ENCODE measurements at regions not wholly inside any gene's neighbourhood (a gene's known extent, or its start where the extent isn't known, plus 50 kb on each side); places are given as distances from the start of the nearest gene placed in this dataset.
"Not testable (repeated sequence)": the region's sequence is repeated elsewhere in the genome, so short reads cannot be mapped to it uniquely, and the experiment has no call there.

DNA sequence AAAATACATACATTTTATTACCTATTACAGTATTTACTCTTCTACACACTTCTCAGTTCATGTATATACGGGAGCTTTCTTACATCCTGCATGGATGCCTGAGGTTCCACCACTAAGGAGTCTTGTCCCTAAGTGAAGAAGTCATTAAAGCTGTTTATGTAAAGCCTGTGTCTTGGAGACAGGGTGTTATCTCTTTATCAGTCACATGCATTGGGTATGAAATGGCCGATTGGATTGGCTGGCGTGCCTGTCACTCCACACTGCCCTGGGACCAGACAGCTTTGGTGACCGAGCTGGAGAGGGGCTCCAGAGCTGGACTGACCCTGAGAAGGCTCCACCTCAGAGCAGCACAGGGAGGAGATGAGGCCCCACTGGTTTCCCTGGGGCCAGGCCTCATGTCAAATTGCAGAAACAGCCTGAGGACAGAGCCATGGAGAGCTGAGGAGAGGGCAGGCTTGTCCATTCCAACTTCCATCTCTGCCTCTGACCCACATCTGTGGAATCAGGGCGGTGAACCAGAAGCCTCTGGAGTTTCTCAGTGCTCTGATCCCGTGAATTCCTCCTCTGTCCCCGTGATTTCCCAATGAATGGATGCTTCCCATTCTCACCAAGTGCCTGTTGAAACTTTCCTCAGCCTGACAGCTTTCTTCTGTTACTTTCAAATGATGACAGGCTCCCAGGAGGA lies 628.8 kb downstream of the PRIM2 start:
- TF ChIP-seq, protein P1, sequence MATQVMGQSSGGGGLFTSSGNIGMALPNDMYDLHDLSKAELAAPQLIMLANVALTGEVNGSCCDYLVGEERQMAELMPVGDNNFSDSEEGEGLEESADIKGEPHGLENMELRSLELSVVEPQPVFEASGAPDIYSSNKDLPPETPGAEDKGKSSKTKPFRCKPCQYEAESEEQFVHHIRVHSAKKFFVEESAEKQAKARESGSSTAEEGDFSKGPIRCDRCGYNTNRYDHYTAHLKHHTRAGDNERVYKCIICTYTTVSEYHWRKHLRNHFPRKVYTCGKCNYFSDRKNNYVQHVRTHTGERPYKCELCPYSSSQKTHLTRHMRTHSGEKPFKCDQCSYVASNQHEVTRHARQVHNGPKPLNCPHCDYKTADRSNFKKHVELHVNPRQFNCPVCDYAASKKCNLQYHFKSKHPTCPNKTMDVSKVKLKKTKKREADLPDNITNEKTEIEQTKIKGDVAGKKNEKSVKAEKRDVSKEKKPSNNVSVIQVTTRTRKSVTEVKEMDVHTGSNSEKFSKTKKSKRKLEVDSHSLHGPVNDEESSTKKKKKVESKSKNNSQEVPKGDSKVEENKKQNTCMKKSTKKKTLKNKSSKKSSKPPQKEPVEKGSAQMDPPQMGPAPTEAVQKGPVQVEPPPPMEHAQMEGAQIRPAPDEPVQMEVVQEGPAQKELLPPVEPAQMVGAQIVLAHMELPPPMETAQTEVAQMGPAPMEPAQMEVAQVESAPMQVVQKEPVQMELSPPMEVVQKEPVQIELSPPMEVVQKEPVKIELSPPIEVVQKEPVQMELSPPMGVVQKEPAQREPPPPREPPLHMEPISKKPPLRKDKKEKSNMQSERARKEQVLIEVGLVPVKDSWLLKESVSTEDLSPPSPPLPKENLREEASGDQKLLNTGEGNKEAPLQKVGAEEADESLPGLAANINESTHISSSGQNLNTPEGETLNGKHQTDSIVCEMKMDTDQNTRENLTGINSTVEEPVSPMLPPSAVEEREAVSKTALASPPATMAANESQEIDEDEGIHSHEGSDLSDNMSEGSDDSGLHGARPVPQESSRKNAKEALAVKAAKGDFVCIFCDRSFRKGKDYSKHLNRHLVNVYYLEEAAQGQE (IDR thresholded peaks at IDR 0.05; ENCODE audit: low read depth): not testable (repeated sequence)
- not testable (repeated sequence) for TF ChIP-seq JUND (IDR thresholded peaks at IDR 0.05); CBX3 (IDR thresholded peaks at IDR 0.05; ENCODE audit: low read depth); POLR2A (IDR thresholded peaks at IDR 0.05; ENCODE audit: borderline replicate concordance, extremely low read depth, insufficient read depth, insufficient read length); POLR2AphosphoS5 (IDR thresholded peaks at IDR 0.05; ENCODE audit: low read depth, low read length); YY1 (IDR thresholded peaks at IDR 0.05; ENCODE audit: extremely low read depth, insufficient replicate concordance, low read depth, low read length); SRF (IDR thresholded peaks at IDR 0.05; ENCODE audit: low read depth); RAD21 (IDR thresholded peaks at IDR 0.05; ENCODE audit: low read depth); ZNF274 (IDR thresholded peaks at IDR 0.05; ENCODE audit: low read depth, low read length)
- TF ChIP-seq, protein P2, sequence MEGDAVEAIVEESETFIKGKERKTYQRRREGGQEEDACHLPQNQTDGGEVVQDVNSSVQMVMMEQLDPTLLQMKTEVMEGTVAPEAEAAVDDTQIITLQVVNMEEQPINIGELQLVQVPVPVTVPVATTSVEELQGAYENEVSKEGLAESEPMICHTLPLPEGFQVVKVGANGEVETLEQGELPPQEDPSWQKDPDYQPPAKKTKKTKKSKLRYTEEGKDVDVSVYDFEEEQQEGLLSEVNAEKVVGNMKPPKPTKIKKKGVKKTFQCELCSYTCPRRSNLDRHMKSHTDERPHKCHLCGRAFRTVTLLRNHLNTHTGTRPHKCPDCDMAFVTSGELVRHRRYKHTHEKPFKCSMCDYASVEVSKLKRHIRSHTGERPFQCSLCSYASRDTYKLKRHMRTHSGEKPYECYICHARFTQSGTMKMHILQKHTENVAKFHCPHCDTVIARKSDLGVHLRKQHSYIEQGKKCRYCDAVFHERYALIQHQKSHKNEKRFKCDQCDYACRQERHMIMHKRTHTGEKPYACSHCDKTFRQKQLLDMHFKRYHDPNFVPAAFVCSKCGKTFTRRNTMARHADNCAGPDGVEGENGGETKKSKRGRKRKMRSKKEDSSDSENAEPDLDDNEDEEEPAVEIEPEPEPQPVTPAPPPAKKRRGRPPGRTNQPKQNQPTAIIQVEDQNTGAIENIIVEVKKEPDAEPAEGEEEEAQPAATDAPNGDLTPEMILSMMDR (IDR thresholded peaks at IDR 0.05 in 2 of 3, conservative IDR thresholded peaks at IDR 0.05 in 1 of 3; ENCODE audit: borderline replicate concordance in 1 of 3, insufficient read depth in 1 of 3, low read depth in 2 of 3, low read length in 2 of 3): not testable (repeated sequence)
